Fibroblast of skin of left quadriceps (primary cell): ENCODE measurements at regions not wholly inside any gene's neighbourhood (a gene's known extent, or its start where the extent isn't known, plus 50 kb on each side); places are given as distances from the start of the nearest gene placed in this dataset.
"Not testable (repeated sequence)": the region's sequence is repeated elsewhere in the genome, so short reads cannot be mapped to it uniquely, and the experiment has no call there.

ENCODE experiments used
- DNase-seq, 2 experiments: peaks; one replicate each; pipeline ENCODE4 v3.0.0-alpha.2; 2013; ENCODE audit warnings: low read depth in 2 of 2

- no peak for DNase-seq
These were observed 531.5 kb upstream of the SALL3 start for GRCh38 chr18:78448106-78448505.

GRCh38 chr18:78448591-78448990, 531.0 kb upstream of the SALL3 start:
- DNase-seq = no peak

GRCh38 chr18:78454221-78454620, 525.4 kb upstream of the SALL3 start:
- DNase-seq = no peak

- DNase-seq = no peak
These were observed 524.2 kb upstream of the SALL3 start for GRCh38 chr18:78455386-78455785.

GRCh38 chr18:78457011-78457410, 522.6 kb upstream of the SALL3 start:
- DNase-seq = no peak

- DNase-seq = no peak
These were observed 521.9 kb upstream of the SALL3 start for GRCh38 chr18:78457731-78458130.

GRCh38 chr18:78458356-78458755, 521.3 kb upstream of the SALL3 start:
- DNase-seq = no peak

- no peak for DNase-seq
These were observed 520.0 kb upstream of the SALL3 start for GRCh38 chr18:78459668-78460067.

GRCh38 chr18:78460558-78460957, 519.1 kb upstream of the SALL3 start:
- DNase-seq = no peak

GRCh38 chr18:78473563-78473962, 506.1 kb upstream of the SALL3 start:
- DNase-seq = no peak

- no peak for DNase-seq
These were observed 501.8 kb upstream of the SALL3 start for GRCh38 chr18:78477840-78478239.

- DNase-seq = no peak
These were observed 500.2 kb upstream of the SALL3 start for GRCh38 chr18:78479443-78479842.

- DNase-seq = no peak
These were observed 499.2 kb upstream of the SALL3 start for GRCh38 chr18:78480262-78481054.

GRCh38 chr18:78482378-78482777, 497.2 kb upstream of the SALL3 start:
- DNase-seq = no peak

- no peak for DNase-seq
These were observed 492.0 kb upstream of the SALL3 start for GRCh38 chr18:78487649-78488048.

- no peak for DNase-seq
These were observed 487.4 kb upstream of the SALL3 start for GRCh38 chr18:78492064-78492812.

GRCh38 chr18:78492813-78493371, 486.7 kb upstream of the SALL3 start:
- DNase-seq = no peak

GRCh38 chr18:78493490-78493889, 486.1 kb upstream of the SALL3 start:
- DNase-seq = not testable (repeated sequence)

- no peak for DNase-seq
These were observed 485.2 kb upstream of the SALL3 start for GRCh38 chr18:78494204-78495085.

- no peak for DNase-seq
These were observed 484.1 kb upstream of the SALL3 start for GRCh38 chr18:78495550-78495949.

GRCh38 chr18:78496079-78496478, 483.5 kb upstream of the SALL3 start:
- no peak for DNase-seq

- no peak for DNase-seq
These were observed 482.0 kb upstream of the SALL3 start for GRCh38 chr18:78497641-78498040.
